ENCODE measurements at regions not wholly inside any gene's neighbourhood (a gene's known extent, or its start where the extent isn't known, plus 50 kb on each side); places are given as distances from the start of the nearest gene placed in this dataset.
A peak's percentile ranks its signal among the peaks of the same experiment; 100 is the strongest.

DNA sequence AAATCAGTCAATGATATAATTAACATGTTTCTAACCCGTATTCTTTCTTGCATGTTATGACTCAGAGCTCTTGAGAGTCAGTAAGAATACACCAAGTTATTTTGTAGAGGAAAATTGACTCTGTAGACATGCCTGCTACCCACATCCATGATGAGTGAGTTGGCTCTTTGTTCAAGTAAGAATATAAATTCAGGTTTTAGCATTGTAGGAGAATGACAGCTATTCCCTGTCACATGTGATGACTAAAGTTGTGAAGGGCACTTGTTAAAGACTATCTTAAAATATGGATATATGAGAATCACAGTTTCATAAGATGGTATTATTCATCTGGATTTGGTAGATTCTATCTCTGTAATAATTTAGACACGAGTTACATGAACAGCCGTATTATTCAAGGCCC, 209.1 kb downstream of the CCDC59 start:
- DNase-seq, result no peak

DNA sequence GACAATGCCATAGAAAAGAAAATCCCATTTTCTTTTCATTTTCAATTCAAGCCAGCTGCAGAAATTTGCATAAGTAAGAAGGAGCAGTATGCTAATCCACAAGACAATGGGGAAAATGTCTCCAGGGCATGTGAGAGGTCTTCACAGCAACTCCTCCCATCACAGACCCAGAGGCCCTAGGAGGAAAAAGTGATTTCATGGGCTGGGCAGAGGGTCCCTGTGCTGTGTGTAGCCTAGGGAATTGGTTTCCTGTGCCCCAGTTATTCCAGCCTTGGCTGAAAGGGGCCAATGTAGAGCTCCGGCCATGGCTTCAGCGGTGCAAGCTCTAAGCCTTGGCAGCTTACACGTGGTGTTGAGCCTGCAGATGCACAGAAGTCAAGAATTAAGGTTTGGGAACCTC, 211.4 kb downstream of the CCDC59 start:
- DNase-seq, result no peak

DNA sequence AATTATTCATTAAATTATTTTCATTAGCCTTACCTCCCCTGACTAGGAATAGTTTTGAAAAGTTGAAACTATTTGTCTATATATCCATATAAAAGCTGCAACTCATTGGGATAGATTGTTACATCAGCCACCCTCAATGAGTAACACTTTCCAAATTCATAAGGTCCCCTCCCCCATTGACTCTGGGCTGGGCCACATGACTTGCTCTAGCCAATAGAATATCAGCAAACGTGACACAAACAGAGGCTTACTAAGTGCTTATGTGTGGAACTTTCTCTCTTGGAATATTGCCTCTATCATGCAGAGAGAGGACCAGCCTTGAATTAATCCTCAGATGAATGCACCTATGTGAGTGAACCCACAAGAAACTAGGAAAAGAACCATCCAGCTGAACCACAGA, 213.7 kb downstream of the CCDC59 start:
- no peak for DNase-seq

DNA sequence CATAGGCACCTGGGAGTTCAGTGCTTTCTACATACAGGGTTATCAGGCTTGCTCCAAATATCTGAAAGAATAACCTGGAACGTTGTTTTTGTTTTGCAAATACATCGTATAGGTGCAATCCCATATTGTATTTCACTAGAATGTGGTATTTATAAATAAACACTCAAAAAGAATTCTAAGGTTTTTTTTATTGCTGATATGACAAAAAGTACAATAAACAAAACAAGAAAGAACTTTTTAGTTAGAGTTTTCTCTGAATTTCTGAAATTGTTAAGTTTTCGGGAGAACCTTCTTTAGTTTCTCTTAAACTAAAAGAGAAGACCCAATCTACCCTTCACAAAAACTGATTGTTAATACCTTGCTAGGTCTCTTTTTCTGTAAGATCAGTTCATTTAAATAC, 225.8 kb downstream of the CCDC59 start:
- DNase-seq, result no peak

DNA sequence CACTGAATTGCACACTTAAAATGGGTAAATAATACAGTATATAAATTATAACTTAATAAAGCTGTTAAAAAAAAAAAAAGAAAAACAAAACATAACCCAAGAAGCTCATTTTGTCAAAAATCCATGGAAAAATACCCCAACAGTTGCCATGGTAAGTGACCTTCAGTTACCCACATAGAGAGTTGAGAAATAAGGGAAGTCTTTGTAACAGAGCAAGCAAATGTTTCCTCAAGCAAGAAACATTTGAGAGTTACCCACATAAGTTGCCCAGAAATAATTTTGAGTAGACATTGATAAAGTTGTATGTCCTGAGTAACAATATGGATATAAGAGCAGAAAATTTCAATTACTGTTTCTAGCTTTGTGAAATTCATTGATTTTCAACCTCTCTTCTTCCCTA, 227.4 kb downstream of the CCDC59 start:
- peak; percentile 28 to 37 for DNase-seq

DNA sequence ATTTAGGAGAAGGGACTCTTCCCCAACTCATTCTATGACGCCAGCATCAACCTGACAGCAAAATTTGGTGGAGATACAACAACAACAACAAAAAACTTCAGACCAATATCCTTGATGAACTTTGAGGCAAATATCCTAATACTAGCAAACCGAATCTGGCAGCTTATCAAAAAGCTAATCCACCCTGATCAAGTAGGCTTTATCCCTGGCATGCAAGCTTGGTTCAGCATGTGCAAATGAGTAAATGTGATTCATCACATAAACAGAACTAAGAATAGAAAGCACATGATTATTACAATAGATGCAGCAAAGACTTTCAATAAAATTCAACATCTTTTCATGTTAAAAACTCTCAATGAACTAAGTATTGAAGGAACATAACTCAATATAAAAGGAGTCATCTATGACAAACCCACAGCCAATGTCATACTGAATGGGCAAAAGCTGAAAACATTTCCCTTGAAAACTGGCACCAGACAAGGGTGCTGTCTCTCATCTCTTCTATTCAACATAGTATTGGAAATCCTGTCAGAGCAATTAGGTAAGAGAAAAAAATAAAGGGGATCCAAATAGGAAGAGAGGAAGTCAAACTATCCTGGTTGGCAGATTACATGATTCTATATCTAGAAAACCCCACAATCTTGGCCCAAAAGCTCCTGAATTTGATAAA, 233.3 kb downstream of the CCDC59 start:
- no peak for DNase-seq

DNA sequence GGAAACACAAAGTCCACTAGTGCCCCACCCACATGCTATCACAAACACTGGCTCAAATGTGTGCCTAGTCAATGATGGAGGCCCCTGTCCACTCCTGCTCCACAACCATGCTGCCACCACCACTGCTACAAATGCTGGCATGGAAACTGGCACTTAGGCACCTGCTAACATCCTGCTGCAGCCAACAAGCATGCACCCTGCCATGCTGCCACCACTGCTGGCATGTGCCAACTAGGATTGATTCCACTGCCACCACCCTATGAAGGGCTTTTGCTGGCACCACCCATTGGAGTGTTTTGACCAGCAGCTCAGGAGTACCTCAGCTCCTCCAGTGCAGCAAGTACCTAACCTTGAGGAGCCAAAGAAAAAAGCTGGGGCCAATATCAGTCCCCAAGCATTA, 236.6 kb downstream of the CCDC59 start:
- DNase-seq, result no peak

DNA sequence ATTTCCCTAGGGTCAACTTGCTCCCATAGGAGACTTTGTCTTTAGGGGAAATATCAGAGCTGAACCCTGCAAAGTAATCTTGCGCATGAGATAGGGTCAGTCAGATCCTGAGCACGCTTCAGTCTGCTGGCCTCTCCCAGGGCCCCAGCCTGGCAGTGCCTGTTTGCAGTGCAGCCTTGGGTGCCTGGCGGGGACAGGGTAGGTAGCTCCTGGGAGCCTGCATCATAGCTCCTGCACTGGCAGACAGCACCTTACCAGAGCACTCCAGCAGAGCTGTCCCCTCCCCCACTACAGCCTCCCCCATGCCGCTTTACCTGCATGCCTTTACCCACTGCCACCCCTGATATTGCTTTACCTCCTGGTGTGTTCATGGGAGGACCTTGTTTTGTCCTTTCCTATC, 237.3 kb downstream of the CCDC59 start:
- DNase-seq, result no peak

DNA sequence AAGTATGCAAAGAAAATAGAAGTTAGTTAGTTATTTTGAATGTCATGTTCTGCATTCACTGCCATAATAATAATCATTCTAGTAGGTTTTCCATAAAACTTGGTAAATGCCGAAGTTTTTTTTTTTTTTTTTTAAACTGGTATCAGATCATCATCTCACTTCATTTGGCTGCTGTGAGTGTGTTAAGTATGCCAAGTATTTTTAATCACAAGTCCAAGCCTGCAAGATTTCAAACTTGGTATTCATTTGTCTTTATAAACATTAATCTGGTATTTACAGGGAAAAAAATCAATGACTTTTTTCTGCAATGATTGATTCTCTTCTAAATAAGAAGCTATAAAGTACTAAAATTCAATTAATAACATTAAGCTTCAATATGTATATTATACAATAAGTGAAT, 248.9 kb downstream of the CCDC59 start:
- no peak for DNase-seq

DNA sequence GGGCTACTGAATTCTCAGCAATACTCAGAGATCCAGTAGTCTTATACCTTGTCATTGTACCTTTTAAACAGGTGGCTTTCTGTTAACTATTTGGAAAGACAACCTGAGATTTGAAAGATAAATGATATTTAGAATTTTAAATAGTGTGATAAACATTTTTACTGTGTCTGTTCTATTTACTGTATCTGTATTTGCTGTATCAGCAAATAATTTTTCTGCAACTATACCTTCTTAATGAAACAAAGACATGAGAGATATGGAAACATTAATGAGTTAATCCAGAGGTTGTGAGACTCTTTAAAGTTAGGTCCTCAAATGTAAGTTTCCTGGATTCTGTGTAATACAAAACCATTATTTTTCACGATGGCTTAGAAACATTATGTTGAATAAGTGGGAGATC, 249.6 kb downstream of the CCDC59 start:
- DNase-seq, result no peak

DNA sequence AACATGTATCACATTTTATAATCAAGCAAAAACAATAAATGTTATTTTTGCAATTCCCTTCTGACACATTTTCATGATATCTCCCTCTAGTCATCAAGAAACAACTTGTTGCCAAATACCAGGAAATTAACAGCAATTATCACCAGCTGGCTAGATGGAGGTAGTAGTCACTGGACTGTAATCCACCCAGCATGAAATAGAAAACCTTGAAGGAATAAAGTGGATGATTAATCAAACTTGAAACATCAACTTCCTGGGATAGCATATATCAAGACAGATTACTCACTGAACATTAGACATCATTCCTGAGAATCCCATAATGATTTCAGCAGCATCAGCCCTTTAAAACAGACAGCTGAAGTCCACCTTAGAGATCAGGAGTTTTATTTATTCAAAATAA, 259.0 kb downstream of the CCDC59 start:
- DNase-seq, result no peak

DNA sequence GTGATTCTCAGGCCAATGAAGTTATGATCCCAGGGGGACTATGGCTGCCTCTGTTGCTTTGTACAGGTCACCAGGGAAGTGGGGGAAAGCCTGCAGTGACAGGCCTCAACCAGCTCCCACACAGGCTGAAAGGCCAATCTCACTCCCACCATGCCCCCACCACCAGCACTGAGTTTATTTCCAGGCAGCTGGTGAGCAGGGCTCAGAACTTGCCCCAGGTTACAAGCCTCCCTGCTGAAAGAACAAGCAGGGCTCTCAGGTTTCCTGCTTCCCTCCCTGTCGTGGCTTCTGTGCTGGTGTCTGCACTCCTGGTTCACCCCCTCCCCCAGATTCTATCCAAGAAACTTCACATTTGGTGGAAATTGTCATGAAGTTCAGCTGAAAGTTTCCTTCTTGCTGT, 260.3 kb downstream of the CCDC59 start:
- no peak for DNase-seq

DNA sequence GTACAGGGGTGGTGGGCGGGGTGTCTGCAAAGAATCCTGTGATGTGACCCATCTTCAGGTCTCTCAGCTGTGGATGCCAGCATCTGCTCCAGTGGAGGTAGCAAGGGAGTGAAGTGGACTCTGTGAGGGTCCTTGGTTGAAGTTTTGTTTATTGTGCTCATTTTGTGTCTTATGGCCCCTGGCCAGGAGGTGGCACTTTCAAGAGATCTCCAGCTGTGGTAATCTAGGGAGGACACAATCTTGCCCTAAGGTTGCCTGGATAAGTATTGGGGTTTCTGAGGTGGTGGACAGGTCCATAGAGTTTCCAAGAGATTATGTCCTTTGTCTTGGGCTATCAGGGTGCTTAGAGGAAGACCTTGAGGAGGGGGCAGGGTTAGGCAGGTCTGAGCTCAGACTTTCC, 260.7 kb downstream of the CCDC59 start:
- no peak for DNase-seq

DNA sequence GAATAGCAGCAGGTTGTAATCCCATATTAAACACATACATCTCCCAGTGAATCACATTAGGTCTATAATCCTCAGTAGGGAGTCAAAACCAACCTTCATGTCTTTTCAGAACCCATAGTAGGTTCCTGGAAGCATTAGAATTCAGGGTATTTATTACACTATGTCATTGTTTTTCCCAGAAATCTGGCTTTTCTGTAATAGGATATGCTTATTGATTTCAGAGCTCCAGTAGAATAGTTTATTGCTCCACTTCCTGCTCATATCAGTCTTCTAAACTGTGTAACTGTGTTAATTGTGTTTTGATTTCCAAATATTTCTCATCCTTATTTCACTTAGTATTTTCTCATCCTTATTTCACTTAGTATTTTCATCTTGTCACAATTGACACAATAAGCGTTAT, 268.0 kb downstream of the CCDC59 start:
- no peak for DNase-seq

DNA sequence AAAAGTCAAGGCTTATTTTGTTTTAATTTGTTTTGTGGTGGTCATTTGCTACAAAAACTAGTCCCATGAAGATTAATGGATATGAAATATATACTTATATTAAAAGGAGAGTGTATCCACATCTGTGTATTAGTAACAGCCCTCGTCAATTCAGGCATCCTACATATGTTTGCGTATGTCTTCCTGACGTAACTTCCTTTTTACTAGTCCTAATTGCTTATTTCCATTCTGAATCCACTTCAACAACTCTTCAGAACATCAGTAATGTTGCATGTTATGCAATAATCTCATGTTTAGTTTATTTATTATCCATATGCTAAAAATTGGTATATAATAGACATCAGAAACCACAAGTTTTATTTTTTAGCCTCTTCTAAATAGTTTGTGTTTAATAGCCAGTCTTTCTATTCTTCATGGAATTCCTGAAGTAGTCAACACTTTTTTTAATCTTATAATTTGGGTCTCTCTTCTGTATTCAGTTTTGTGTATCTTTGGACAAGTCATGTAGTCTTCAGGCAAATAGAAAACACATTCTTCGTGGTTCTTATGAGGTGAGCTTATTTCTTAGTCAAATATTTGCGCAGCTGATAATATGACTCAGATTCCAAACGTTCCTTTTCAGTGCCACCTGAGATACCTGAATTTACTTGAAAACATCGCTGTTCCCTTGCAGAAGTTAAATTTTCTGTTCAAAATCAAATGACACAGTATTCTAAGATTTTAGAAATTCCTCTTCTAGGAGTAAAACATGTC, 268.6 kb downstream of the CCDC59 start:
- no peak for DNase-seq

DNA sequence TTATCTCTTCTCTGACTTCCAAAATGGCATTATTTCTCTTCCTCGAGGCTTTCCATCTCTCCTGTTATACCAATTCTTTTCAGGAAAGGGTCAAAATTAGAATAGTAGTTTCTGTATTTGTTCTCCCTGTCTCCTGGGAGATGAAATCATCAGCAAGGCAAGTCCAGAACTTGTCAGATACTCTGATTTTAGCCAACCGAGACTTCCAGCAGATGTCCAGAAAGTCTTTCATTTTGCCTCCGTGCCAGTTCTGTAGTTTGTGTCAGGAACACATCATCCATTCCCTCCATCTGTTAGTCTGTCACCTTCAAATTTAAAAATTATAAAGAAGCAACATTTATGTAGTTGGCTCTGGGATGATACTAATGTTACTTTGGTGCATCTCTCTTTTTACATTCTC, 275.7 kb downstream of the CCDC59 start:
- DNase-seq, result no peak

DNA sequence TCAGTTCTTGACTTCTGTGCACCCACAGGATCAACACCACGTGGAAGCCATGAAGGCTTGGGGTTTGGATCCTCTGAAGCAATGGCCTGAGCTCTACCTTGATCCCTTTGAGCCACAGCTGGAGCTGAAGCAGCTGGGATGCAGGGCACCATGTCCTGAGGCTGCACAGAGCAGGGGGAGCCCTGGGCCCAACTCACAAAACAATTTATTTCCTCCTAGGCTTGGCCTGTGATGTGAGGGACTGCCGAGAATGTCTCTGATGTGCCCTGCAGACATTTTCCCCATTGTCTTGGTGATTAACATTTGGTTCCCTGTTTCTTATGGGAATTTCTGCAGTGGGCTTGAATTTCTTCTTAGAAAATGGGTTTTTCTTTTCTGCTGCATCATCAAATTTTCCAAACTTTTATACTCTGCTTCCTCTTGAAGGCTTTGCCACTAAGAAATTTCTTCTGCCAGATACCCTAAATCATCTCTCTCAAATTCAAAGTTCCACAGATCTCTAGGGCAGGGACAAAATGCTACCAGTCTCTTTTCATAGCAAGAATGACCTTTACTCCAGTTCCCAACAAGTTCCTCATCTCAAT, 288.2 kb downstream of the CCDC59 start:
- DNase-seq, result no peak

DNA sequence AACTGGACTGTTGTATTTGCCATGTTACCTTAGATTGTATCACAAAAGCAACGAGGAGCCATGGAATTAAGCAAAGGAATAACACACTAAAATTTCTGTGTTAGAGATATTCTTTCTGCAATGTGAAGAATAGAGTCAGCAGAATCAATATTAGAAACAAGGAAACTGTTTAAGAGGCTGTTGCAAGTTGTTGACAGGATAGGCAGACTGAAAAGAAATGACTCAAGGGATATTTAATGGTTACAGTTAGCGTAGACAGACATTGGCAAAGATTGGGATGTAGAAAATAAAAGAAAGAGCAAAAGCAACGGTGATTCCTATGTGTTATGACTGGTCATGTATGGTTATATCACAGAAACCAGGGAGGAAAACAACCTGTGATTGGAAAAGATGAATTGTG, 299.0 kb upstream of the PPFIA2 start:
- no peak for DNase-seq

DNA sequence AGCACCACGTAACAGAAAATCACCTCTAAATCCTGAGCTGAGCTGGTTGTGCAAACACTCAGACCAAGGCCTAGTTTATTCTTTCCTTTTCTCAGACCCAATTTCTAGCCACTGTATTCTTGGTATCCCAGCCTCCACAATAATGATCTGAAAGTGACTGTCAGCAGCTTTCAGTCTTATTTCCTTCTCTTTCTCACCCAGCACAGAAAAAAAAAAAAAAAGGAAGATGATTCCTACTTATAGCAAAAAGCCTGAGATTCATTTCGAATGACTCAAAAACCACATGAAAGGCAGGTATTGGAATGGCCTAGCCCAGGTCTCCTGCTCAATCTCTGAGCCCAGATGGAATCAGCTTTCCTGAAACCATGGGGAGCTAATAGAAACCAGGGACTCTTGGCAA, 298.6 kb upstream of the PPFIA2 start:
- no peak for DNase-seq

DNA sequence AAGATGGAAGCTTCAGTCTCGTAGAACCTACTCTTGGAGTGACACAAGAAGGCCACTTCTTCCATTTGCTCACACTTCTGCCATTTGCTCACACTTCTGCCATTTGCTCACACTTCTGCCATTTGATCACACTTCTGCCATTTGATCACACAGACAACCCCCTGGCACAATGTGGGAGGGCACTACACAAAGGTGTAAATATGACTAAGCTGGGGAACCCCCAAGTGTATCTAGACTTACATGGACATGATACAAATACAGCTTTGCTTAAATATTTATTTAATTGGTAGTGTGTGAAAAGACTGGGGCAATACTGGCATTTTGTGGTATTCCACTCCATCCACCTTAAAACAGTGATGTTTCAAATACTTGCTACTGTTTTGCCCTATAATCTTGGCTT, 296.2 kb upstream of the PPFIA2 start:
- no peak for DNase-seq

DNA sequence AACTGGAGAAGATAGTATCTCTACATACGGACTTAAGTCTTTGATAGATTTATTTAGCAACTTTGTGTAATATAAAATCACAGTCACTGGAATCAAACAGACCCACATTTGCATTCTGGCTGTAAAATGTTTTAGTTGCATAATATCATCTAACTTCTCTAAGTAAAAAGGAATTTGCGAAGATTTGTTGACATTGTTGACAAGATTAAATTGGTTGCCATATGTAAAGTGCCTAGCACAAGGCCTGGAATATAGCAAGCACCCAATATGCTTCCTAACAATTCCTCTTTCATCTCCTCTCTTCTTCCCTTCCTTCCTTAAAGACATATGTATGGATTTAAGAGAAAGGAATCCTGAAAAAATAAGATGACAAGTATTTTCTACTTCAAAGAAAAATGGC, 295.4 kb upstream of the PPFIA2 start:
- DNase-seq, result no peak

DNA sequence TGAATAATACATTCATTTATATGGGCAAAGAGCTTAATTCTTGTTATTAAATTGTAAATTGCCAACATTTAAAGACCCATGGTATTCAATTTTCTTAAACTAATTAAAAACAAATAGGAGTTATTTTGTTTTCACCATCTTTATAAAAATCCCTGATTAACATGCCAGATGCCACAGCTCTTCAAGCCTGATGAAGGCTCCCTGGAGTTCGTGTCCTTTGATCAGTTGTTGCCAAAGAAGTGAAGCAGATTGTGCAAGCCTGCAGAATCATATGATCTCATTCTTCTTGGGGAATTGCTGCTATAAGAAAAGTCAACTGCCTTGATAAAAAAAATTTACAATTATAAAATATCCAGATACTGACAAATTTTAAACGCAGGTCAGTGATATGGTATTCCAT, 288.3 kb upstream of the PPFIA2 start:
- DNase-seq, result peak in 1 of 2 experiments; percentile 9

DNA sequence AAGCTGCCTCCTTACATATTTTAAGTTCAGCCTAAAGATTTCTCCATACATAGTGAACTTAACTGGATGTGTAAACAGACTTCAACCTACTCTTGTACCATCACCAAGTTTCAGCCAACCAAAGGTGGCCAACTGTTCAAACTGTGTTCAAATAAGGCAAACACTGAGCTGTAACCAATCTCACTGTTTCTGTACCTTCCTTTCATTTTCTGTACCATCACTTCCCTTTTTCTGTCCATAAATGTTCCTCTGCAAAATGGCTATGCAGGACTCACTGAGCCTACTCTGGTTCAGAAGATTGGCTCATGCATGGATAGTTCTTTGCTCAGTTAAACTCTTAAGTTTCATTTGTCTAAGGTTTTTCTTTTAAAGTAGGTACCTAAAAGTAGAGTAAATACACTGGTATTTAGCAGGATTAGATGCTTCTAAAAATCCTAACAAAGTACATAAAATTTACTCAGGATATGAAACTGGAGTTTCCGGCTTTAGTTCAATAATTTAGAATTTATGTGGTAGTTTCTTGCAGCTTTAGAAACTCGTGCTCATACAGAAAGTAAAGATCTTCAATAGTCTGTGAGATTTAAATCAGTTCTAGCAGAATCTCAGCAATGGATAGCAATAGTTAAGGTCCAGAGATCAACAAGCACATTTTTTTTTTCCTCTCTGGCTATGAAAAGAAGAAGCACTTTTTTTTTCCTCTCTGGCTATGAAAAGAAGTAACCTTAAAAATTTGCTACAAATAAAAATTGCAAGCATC, 282.0 kb upstream of the PPFIA2 start:
- DNase-seq, result peak in 1 of 2 experiments; percentile 17

DNA sequence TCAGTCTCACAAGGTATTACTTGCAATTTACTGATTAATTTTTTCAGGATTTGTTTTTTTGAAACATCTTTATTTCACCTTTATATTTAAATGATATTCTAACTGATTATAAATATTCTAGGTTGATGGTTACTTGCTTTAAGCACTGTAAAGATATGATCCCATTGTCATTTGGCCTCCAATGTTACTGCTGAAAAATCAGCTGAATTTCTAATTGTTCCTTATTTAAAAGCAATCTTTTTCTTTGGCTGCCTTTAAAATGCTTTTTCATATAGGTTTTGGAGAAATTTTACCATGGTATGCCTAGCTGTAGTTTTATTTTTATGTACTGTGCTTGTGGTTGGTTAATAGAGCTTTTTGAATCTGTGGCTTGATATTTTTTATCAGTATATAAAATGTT, 275.6 kb upstream of the PPFIA2 start:
- no peak for DNase-seq

Data from AML-193 (cell line).